A549 (cell line): ENCODE measurements at regions not wholly inside any gene's neighbourhood (a gene's known extent, or its start where the extent isn't known, plus 50 kb on each side); places are given as distances from the start of the nearest gene placed in this dataset.

Source experiments
- MAFK ChIP-seq: fragments of 450-650 bp; IDR thresholded peaks from 2 replicates; pipeline ENCODE4 v1.6.1; 2014; ENCODE audit not compliant: partially characterized antibody
- MYC ChIP-seq: IDR thresholded peaks from 2 replicates; pipeline ENCODE4 v1.6.1; 2012; ENCODE audit warnings: mild to moderate bottlenecking, inconsistent platforms, low read length, improper control_type of control experiment, borderline replicate concordance
- NPAS2 ChIP-seq: fragments of 250-450 bp; sonication (Bioruptor Pico); IDR thresholded peaks from 2 replicates; pipeline ENCODE4 v1.8.0; 2022; ENCODE audit warnings: mild to moderate bottlenecking, moderate library complexity, borderline replicate concordance
- POLR2A ChIP-seq: IDR thresholded peaks from 2 replicates; pipeline ENCODE4 v1.6.1; 2012; ENCODE audit warnings: mild to moderate bottlenecking, low read length
- ZSCAN20 ChIP-seq: fragments of 250-450 bp; sonication (Bioruptor Pico); IDR thresholded peaks from 2 replicates; pipeline ENCODE4 v1.8.0; 2022; ENCODE audit warnings: mild to moderate bottlenecking, moderate library complexity
- TF ChIP-seq, protein P1 (sequence below): fragments of >200 bp; sonication (Bioruptor Twin); formaldehyde crosslinking; IDR thresholded peaks from 3 replicates; pipeline ENCODE4 v1.5.1; 2016
- TF ChIP-seq, protein P2 (sequence below): IDR thresholded peaks from 2 replicates; pipeline ENCODE4 v1.6.1; 2012
- TF ChIP-seq, protein P3 (sequence below): fragments of 150-350 bp; IDR thresholded peaks from 2 replicates; pipeline ENCODE4 v1.6.1; 2014; ENCODE audit warnings: low read depth, mild to moderate bottlenecking, low read length
- TF ChIP-seq, protein P4 (sequence below): fragments of 250-450 bp; sonication (Bioruptor Pico); IDR thresholded peaks from 2 replicates; pipeline ENCODE4 v1.5.0; 2021; ENCODE audit warnings: mild to moderate bottlenecking, moderate library complexity, borderline replicate concordance
- TF ChIP-seq, protein P5 (sequence below): fragments of 450-650 bp; IDR thresholded peaks from 2 replicates; pipeline ENCODE4 v1.6.1; 2014; ENCODE audit warnings: antibody characterized with exemption

DNA sequence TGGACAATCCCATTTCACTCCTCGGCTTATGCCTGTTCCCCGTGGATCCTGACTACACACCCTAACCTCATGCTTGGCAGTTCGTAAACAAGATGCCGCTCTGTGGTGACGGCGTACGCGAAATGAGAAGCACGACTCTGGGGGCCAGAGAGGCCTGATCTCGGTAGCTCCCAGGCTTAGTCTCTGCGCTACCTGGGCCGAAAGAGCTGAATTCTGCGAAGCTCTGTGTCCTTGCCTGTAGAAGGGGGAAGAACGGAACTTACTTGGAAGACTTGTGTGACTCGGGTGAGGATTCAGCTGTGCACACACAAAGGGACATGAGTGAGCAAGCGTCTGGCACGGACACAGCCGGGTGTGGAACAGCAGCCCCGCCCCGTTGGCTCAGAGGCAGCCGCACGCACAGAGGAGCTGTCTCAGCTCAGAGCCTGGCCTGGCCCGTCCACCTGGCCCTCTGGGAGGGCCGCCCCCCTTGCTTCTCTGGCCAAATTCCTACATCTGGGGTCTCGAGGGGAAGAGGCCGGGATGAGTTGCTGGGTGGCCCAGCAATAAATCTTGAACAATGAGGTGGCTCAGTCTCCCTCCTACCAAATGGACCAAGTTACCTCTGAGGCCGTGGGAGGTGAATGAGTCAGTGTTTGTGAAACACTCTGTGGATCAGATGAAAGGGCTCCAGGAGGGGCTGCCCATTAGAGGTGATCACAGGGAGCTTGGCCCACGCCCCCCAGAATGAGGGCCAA is 83.8 kb downstream of the PDGFA start:
- TF ChIP-seq POLR2A (no peak), MAFK (no peak), MYC (no peak), NPAS2 (CRISPR knock-in tag) (no peak), ZSCAN20 (CRISPR knock-in tag) (no peak)
- TF ChIP-seq, protein P1, sequence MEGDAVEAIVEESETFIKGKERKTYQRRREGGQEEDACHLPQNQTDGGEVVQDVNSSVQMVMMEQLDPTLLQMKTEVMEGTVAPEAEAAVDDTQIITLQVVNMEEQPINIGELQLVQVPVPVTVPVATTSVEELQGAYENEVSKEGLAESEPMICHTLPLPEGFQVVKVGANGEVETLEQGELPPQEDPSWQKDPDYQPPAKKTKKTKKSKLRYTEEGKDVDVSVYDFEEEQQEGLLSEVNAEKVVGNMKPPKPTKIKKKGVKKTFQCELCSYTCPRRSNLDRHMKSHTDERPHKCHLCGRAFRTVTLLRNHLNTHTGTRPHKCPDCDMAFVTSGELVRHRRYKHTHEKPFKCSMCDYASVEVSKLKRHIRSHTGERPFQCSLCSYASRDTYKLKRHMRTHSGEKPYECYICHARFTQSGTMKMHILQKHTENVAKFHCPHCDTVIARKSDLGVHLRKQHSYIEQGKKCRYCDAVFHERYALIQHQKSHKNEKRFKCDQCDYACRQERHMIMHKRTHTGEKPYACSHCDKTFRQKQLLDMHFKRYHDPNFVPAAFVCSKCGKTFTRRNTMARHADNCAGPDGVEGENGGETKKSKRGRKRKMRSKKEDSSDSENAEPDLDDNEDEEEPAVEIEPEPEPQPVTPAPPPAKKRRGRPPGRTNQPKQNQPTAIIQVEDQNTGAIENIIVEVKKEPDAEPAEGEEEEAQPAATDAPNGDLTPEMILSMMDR = no peak
- TF ChIP-seq, protein P2, sequence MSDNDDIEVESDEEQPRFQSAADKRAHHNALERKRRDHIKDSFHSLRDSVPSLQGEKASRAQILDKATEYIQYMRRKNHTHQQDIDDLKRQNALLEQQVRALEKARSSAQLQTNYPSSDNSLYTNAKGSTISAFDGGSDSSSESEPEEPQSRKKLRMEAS = no peak
- TF ChIP-seq, protein P3, sequence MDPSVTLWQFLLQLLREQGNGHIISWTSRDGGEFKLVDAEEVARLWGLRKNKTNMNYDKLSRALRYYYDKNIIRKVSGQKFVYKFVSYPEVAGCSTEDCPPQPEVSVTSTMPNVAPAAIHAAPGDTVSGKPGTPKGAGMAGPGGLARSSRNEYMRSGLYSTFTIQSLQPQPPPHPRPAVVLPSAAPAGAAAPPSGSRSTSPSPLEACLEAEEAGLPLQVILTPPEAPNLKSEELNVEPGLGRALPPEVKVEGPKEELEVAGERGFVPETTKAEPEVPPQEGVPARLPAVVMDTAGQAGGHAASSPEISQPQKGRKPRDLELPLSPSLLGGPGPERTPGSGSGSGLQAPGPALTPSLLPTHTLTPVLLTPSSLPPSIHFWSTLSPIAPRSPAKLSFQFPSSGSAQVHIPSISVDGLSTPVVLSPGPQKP = no peak
- TF ChIP-seq, protein P4, sequence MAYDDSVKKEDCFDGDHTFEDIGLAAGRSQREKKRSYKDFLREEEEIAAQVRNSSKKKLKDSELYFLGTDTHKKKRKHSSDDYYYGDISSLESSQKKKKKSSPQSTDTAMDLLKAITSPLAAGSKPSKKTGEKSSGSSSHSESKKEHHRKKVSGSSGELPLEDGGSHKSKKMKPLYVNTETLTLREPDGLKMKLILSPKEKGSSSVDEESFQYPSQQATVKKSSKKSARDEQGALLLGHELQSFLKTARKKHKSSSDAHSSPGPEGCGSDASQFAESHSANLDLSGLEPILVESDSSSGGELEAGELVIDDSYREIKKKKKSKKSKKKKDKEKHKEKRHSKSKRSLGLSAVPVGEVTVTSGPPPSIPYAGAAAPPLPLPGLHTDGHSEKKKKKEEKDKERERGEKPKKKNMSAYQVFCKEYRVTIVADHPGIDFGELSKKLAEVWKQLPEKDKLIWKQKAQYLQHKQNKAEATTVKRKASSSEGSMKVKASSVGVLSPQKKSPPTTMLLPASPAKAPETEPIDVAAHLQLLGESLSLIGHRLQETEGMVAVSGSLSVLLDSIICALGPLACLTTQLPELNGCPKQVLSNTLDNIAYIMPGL (CRISPR knock-in tag) = no peak
- TF ChIP-seq, protein P5, sequence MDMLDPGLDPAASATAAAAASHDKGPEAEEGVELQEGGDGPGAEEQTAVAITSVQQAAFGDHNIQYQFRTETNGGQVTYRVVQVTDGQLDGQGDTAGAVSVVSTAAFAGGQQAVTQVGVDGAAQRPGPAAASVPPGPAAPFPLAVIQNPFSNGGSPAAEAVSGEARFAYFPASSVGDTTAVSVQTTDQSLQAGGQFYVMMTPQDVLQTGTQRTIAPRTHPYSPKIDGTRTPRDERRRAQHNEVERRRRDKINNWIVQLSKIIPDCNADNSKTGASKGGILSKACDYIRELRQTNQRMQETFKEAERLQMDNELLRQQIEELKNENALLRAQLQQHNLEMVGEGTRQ = no peak
